NOMO-1 treated with DMSO at 0.1 percent for 48 hours (cell line): ENCODE measurements at regions not wholly inside any gene's neighbourhood (a gene's known extent, or its start where the extent isn't known, plus 50 kb on each side); places are given as distances from the start of the nearest gene placed in this dataset.

ENCODE experiments used
- DNase-seq: peaks from one replicate; lab custom pipeline; 2025; ENCODE audit not compliant: unreplicated experiment; lab: John Stamatoyannopoulos, UW

GRCh38 chr6:126738146-126738545, 380.3 kb upstream of the RSPO3 start:
- DNase-seq, result no peak

DNA sequence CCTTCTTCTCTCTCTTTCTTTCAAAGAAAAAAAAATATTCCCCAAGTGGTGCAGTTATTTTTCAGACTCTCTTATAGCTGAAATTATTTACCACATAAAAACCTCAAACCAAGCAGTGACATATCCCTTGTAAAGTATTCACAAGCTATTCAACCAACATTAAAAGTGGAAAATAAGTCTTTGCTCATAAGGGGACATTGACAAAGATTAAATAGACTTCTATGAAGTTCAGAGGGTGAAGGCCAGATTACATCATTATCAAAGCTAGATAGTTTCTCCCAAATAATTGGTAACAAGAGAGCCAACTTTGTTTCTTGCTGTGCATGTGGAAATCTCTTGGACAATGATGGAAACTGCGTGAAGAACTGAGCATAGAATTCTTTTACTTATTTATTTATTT, 379.8 kb upstream of the RSPO3 start:
- DNase-seq, result no peak

GRCh38 chr6:126743076-126743475, 375.4 kb upstream of the RSPO3 start:
- no peak for DNase-seq

- DNase-seq, result no peak
Observed at GRCh38 chr6:126747728-126748540, 370.5 kb upstream of the RSPO3 start.

- no peak for DNase-seq
Observed at GRCh38 chr6:126753606-126754005, 364.9 kb upstream of the RSPO3 start.

GRCh38 chr6:126761854-126762253, 356.6 kb upstream of the RSPO3 start:
- DNase-seq, result no peak

- DNase-seq, result no peak
Observed at GRCh38 chr6:126764104-126764503, 354.4 kb upstream of the RSPO3 start.

DNA sequence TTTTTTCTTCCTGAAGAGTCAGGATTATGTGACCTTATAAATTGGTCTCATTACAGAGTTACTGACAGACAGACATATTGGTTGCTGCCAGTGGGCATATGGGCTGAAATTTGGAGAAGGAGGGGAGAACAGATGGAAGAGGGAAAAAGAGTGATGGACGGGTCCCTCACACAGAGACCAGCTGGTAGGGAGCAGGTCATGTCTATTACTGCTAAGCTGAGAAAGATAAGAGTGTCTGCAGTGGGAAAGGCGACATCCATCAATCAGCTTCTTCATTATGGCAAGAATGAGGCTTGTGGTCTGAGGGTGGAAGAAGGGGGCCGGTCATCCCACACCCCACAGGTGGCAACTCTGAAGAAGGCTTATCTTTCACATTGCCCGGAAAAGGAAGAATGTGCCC, 353.8 kb upstream of the RSPO3 start:
- DNase-seq, result no peak

GRCh38 chr6:126766820-126767219, 351.7 kb upstream of the RSPO3 start:
- no peak for DNase-seq

- DNase-seq, result no peak
Observed at GRCh38 chr6:126767711-126768110, 350.8 kb upstream of the RSPO3 start.

- no peak for DNase-seq
Observed at GRCh38 chr6:126770176-126770575, 348.3 kb upstream of the RSPO3 start.

GRCh38 chr6:126773112-126773805, 345.2 kb upstream of the RSPO3 start:
- DNase-seq, result no peak

GRCh38 chr6:126779331-126779730, 339.1 kb upstream of the RSPO3 start:
- DNase-seq, result no peak

- no peak for DNase-seq
Observed at GRCh38 chr6:126781582-126781981, 336.9 kb upstream of the RSPO3 start.

- no peak for DNase-seq
Observed at GRCh38 chr6:126784161-126784790, 334.2 kb upstream of the RSPO3 start.

GRCh38 chr6:126786262-126786661, 332.2 kb upstream of the RSPO3 start:
- no peak for DNase-seq

DNA sequence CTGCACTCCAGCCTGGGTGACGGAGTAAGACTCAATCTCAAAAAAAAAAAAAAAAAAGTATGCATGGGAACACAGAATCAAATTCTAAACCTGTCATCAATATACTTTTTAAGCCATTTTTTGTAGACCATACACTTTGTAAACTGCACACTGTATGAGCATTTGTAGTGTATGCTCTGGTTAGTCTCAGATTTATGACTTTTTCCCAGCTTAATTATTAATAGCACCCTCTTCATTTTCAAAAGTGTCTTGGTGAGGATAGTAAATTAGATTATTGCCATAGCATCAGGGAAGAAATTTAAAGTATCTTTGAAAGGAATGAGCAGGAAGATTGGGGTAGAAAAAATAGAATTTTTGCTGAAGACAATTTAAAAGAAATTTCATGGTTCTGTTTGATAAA, 330.8 kb upstream of the RSPO3 start:
- DNase-seq, result no peak

GRCh38 chr6:126788861-126789365, 329.6 kb upstream of the RSPO3 start:
- DNase-seq, result no peak

- no peak for DNase-seq
Observed at GRCh38 chr6:126792340-126793085, 326.0 kb upstream of the RSPO3 start.

DNA sequence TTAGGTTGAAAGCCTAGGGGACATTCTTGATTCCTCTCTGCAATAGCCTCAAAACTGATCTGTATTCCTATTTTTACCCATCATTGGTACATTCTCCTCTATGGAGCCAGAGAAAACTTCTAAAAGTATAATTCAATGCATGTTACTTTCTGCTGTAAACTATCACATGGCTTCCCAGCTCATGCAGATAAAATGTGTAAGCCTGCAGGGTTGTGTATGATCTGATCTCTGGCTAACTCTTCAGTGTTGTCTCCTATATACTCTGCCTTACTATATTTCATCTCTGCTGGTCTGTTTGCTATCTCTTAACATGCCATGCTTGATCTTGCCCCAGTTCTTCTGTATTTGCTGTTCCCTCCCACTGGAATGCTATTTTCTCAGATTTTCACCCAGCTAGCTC, 323.3 kb upstream of the RSPO3 start:
- DNase-seq, result no peak

- DNase-seq, result no peak
Observed at GRCh38 chr6:126797981-126798380, 320.5 kb upstream of the RSPO3 start.
